Caki2 (cell line): ENCODE measurements at regions not wholly inside any gene's neighbourhood (a gene's known extent, or its start where the extent isn't known, plus 50 kb on each side); places are given as distances from the start of the nearest gene placed in this dataset.

Source experiments
- DNase-seq: peaks from one replicate; pipeline ENCODE4 v3.0.0-alpha.2; 2015; ENCODE audit warnings: low read depth
- in situ Hi-C: cut with HindIII; loops from 2 replicates; pipeline ENCODE4 v1.10.0; 2016; ENCODE audit warnings: low sequenced_read_pairs, low pct_unique_long_range_greater_than_20kb, mixed read lengths

DNA sequence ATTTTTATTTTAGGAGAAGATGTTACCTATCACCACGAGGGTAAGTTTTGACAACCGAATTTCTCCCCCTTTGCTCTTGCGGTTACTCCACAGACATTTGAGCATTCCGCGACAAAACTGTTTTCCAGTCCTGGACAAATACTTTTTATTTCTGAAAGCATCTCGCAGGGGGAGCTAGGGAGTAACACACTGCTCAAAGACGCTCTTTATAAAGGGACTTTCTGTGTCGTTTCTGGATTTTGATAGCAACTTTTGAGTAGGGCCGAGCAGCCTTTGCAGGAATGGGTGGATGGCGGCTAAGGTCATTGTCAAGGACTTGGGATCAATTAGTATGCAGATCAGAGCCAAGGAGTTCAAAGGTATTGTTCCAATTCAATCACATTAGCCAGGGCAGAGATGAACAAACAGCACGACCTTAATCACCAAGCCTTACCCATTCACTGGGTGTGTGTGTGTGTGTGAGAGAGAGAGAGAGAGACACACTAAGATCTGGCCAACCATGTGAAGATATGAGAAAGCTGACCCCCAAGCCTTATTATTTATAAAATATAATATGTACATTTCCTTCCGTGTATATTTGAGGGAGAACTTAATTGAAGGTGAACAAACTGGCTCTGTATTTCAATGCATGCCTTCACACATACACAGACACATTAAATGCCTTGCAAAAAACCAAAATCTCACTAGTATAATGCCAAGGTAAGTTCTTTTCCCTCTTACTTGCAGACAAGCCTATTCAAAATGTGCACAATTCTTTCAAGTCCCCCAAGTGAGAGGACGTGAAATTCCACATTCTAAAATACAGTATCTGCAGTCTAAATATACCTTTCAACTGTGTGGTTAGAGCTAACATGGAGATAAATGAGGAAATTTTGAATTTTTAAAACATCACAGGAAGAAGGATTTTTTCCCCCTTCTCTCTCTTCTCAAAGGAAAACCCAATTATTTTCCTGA is 613.8 kb downstream of the VRK1 start:
- DNase-seq: no peak
- in situ Hi-C loops: no loop called here

DNA sequence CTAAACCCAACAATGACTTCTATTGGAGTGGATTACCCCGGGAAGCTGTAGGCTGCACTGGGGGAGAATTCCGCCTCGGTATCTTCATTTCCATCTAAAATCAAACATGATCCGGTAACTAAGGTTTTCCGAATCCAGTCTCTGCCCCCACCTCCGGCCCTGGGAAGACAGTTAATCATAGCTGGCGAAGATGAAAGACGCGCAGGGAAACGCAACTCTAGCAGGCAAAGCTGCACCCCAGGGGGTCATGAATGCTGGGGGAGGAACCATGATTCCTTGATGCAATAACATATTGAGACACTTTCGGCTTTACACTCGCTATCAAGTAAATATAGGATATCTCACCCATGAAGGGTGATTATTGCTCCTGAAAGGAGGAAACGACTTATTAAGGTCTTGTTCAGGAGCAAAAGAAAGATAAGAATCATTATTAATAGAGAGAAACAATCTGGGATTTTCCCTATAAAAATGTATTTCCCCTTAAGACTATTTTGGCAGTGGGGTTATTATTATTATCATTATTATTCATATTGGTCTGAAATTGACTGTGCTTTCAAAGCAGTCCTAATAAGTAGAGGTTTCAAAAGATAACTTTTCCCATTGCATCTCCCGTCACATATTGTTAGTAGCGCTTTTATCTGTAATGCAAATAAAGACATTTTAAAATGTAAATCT is 614.9 kb downstream of the VRK1 start:
- in situ Hi-C loops: no loop called here

DNA sequence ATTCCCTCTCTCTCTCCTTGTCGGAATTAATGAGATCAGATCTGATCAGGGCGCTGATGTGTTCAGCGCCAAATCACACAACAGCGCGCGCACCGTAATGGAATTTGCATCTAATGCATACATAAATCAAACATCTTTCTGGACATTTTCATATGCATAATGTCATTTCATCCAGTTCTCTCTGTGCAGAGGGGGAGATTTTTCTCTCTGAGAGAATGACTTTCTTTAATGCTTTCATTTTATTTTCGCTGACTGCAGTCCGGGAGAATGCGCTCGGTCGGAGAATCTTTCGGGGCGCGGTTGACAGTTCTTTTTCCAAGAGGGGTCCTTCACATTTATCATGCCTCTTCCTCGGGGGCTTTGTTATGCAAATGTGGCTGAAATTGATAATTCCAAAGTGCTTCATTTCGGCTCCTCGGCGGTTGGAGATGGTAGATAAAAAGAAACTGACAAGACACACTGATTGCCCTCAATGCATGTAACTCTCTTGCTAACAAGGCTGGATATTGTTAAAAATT is 615.9 kb downstream of the VRK1 start:
- in situ Hi-C loops: no loop called here
- DNase-seq: no peak

More for the DNA sequence above, 614.9 kb downstream of the VRK1 start:
- DNase-seq: no peak

DNA sequence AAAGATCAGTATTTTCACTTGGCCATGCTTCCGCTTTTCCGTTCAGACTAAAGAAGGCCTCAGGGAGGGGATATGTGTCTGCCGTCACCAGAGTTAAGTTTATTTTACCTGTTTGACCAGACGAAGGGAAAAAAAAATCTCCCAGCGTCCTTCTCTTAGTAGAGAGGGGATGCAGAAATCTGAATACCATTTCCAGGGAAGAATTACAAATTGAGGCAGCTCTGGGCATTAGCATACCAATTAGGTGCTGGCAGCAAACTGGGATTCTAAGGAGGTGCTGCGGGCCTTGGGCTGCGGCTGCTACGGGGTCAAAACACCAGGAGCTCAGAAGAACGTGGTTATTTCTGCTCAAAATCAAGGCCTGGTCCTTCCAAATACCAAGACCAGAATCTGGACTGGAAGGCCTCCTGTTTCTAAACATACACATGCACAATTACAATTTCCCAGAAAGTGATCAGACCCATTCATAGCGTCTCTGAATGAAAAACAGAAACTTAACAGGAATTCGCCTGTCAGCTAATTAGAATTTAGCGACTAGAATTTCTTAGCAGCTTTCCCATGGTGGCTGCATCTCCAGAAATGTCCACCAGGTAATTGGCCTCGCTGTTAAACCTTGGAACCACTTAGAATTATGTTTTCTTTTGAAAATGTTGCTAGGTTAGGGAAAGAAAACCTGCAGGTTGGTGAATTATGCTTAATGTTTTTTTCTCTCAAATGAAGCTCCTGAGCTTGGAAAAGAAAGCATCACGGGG is 617.0 kb downstream of the VRK1 start:
- in situ Hi-C loops: no loop called here

DNA sequence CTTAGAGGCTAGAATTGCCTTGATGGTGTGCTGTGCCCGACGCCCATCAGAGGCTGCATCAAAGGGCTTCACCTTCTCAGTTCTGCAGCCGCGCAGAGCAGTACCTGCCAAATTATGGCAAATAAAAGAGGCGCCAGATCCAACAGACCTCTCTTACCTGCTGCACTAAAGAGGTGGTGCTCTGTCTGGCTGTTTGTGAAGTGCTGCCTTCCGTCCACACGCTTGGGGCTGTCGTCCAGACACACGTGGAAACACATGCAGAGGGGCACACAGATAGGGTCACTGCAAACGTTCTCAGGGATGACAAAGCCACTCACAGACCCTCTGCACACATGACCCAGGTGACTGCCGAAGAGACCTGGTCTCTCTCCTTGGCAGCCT is 617.5 kb downstream of the VRK1 start:
- DNase-seq: no peak
- in situ Hi-C loops: no loop called here

More for the DNA sequence above, 617.0 kb downstream of the VRK1 start:
- no peak for DNase-seq

DNA sequence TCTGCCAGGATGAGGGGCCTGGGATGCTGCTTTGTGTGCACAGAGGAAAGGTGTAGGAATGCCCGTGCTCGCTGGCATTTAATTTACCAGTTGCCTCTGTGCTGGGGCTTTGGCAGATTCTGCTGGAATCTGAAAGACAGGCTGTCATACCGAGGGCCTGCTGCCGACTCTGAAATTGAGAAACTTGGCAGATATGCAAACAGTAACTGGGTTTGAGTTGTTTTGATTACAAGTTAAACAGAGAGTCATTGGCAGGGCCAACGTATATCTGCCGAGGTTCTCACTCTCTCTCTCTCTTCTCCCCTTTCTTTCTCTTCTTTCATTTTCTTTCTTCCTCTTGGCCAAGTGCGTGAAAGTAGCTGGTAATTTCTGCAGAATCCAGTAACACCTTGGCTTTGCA is 618.7 kb downstream of the VRK1 start:
- in situ Hi-C loops: no loop called here
- no peak for DNase-seq

DNA sequence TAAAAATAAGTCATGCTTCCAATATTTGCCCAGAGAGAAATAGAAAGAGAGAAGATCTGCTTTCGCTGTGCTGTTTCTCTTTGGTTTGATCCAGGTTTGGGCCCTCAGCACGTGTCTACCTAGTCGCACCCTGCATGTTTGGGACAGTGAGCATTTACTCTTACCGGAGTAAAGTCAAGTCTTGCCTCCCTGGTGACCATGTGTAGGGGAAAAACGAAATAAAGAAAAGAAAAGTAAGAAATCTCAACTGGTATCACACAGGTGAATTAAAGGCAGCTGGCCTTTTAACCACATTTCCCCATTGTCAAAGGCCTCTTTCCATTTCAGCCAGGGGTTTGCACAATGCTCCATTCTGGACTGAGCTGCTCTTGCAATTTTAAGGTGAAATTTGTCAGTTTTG is 619.4 kb downstream of the VRK1 start:
- no peak for DNase-seq

DNA sequence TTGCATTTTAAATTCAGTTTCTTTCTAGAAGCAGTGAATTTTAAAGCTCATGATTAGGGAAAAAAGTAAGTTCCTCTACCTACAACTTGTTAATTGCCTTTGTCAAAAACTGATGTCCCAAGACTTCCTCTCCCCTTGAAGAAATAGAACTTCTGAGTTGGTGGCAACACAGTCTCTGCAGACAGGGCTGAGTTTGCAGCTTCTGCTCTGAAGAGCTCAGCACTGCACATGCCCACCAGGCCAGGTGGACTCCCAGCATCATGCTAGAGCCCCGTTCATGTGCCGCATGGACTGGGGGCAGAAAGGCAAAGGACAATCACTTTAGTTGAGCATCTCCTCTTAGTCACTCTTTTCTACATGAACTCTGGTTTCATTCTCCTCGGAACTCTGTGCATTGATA is 620.1 kb downstream of the VRK1 start:
- no peak for DNase-seq
- in situ Hi-C loops: no loop called here

More for the DNA sequence above, 619.4 kb downstream of the VRK1 start:
- in situ Hi-C loops: no loop called here

DNA sequence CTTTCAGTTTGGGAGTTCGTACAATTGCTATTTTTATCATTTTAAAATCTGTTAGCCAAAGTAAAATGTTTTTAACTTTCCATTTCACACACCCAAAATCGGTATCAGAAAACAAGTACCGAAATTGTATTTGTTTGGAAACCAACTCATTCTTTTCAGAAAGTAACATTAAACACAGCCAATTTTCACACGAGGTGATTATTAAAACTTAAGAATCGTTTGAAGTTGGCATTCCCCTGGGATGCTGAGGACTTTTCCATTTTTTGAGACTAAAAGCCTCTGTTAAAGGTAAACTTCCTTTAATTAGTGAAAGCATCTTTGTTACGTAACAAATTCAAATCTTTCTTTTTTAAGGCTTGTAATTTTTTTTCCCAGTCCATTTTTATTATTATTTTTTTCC is 623.0 kb downstream of the VRK1 start:
- in situ Hi-C loops: no loop called here

DNA sequence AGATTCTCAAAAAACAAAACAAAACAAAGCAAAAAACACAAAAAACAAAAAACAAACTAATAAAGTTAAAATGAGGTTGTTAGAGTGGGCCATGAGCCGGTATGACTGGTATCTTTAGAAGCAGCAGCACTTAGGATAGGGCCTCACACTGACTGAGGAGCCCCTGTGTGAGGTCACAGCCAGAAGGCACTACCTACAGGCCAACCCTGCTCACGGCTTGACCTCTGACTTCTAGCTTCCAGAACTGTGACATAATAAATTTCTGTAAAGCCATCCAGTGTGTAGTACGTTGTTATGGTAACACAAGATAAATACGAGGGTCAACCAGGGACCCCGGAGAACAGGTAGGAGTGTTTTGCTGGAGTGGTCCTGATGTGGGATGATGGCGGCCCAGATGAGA is 629.6 kb downstream of the VRK1 start:
- no peak for DNase-seq
- in situ Hi-C loops: no loop called here

More for the DNA sequence above, 623.0 kb downstream of the VRK1 start:
- DNase-seq: no peak

DNA sequence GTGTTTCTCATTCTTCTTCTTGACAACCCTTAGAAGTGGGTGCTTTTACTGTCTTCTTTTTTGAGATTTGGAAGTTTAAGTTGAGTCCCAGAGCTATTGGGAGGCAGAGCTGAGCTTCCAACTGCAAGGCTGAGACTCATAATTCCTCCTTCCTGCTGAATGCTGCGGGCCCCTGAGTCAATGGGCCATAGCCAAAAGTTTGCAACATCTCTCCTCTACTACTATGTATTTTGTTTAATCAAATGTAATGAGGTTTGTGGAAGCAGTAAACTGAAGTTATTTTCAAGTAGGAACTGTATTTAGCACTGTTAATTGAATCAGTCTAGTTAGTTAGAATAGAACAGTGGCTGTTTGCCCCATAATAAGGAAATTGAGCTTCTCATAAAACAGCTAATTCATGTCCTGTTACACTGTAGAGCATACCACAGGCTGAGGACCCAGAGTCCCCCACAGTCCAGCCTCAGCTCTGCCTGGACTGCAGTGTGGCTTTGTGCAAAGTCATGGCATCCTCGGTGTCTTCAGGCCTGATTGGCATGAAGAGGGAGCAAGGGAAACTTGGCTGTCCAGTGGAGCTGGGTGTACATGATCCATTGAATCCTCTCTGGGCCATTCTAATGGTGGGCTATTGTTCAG is 631.7 kb downstream of the VRK1 start:
- in situ Hi-C loops: no loop called here
- no peak for DNase-seq

DNA sequence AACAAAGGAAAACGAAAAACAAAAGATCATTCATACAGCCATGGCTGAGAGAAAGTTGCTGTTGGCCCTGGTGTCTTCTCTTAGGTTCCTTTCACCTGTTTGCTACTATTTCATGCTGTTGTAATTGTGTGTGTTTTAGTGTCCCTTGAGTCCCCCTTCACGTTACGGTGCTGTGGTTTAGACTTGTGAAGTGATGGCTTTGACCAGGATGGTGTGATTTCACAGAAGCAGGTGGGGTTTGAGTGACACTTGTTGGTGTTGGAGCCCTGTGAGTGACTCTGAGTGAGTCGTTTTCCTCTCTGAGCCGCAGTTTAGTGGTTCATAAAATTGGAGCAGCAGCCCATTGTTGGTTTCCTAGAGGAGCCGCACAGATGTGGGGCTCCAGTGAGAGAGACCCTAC is 635.4 kb downstream of the VRK1 start:
- no peak for DNase-seq
- in situ Hi-C loops: no loop called here

DNA sequence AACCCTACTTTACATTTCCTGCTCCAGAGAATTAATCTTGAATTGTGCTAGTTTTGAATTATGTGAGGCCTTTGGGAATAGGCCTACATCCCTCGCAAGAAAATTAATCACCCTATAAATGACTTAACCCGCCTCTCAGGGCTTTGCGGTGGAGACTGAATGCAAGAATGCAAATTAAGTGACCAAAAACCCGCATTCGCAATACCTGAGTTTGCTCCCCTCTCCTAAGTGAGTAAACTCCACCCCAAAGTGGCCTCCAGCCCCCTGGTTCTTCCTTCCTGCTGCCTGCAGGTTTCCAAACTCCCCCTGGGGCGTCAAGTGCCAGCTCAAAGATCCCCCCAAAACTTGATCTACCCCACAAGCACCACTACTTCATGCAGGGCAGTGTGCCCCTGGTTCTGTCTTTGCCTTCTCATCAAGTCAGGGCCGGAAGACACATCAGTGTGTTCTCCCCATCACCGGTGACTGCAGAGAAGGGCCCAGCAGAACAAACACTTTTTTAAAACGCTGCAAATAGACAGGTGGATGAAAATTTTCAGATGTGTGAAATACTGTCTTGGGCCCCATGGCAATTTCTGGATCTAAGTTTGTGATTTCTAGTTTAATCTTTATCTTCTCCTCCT is 644.7 kb downstream of the VRK1 start:
- in situ Hi-C loops: no loop called here
- no peak for DNase-seq

DNA sequence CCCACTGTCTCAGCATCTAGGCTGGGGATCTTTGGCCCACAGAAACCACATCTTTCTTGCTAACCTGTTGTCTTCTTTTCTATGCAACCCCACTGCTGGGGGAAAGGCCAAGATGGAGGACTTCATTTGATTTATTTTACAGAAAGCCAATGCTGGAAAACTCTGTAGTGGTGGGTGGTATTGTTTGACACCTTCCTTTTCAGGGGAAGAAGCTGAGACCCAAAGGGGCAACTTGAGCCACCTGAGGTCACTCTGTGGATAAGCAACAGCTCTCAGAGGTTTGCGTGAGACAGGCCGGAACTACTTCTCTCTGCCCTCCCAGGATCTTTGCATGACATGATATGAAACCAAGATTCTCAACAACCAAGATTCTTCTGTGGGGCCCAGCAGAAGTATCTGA is 645.2 kb downstream of the VRK1 start:
- DNase-seq: no peak
- in situ Hi-C loops: no loop called here

DNA sequence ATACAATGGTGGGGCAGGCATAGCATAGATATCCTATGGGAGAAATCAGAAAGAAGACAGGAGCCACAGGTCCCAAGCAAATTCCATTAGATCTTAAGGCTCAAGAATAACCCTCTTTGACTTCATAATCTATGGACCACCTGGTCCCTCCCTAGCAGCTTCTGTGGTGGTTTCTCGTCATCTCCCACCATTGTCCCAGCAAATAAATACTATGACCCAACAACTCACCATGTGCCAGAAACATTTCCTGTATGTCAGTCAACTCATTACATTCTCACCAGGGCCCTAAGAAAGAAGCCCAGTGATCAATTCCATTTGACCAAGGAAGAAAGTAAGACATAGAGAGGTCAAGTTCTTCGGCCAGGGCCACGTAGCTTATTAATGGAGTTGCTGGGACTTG is 646.2 kb downstream of the VRK1 start:
- DNase-seq: no peak
- in situ Hi-C loops: no loop called here

DNA sequence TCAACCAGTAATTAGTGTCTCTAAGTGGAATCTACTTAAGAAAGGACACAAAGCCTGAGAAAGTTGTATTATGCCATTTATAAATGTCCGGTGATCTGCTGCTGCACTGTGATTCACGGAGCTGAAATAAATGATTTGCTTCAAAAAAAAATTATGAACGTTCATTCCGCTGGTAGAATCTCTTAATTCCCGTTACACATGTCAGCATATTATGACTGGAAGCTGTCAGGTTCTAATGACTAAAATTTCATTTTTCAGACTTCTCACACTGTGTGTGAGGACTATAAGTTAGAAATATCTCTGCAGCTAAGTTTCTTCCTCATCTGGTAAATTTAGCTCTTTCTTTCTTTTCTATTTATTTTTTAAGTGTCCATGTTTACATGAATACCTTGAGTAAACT is 647.1 kb downstream of the VRK1 start:
- DNase-seq: no peak
- in situ Hi-C loops: no loop called here

DNA sequence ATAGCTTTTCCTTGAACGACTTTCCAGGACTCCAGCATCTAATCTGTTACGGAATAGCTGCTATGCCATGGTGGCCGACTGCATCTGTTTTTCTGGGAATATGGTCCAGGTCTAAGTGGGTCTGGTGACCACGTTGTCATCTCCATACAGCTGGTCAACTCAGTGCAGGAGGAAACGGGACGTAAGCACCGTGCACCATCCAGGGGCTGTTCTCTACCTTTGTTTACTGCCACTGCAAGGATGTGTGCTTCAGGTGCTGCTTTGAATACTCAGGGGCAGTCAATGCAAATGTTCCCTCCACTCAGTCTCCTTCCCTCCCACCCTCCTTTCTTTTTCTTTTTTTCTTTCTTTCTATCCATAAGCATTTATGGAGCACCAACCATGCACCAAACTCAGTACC is 648.2 kb downstream of the VRK1 start:
- in situ Hi-C loops: no loop called here

DNA sequence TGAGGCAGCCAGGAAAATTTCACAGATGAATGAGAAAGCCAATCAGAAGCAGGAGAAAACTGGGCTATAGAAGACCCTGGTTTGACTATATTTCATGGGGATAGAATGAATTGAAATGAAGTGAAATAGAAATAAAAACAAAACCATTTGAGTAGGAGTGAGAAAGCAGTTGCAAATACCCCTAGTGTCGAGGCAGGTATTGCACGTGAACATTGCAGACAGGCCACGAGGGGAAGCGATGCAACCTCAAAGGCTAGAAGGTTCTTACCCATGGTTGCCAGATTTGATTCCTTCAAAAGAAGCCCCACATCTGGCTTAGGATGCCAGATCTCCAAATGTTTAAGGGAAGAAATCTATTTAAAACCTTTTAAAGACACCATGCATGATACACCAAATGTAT is 648.9 kb downstream of the VRK1 start:
- DNase-seq: no peak
- in situ Hi-C loops: no loop called here

More for the DNA sequence above, 648.2 kb downstream of the VRK1 start:
- DNase-seq: no peak
